GM12874 (cell line): ENCODE measurements at regions not wholly inside any gene's neighbourhood (a gene's known extent, or its start where the extent isn't known, plus 50 kb on each side); places are given as distances from the start of the nearest gene placed in this dataset.

ENCODE experiments used
- TF ChIP-seq, protein P1 (sequence below): IDR thresholded peaks from 2 replicates; pipeline ENCODE4 v1.5.1; 2011; ENCODE audit warnings: low read depth, mild to moderate bottlenecking, control low read depth, low read length, moderate library complexity; ENCODE audit not compliant: insufficient read depth

DNA sequence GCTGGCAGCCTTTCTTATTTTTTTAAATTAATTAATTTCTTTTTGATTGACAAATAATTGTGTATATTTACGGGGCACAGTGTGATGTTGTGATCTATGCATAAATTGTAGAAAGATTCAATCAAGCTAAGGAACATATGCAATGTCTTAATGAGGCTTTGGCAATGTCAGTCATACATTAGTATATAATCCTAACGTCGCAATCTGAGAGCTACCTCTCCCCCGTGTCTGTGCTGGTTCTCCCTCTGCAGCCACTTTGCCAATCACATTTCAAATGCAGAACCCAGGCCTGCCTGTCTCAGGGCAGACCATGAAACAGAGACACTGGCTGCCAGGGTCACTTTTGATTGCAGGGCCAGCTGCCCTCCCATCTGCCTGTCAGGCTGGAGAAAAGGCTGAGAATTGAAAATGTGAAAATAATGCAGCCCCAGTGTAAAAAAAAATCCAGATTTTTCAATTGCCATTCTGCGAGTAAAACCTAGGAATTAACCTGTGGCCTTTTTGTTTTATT is 56.3 kb downstream of the SLC24A2 start:
- TF ChIP-seq, protein P1, sequence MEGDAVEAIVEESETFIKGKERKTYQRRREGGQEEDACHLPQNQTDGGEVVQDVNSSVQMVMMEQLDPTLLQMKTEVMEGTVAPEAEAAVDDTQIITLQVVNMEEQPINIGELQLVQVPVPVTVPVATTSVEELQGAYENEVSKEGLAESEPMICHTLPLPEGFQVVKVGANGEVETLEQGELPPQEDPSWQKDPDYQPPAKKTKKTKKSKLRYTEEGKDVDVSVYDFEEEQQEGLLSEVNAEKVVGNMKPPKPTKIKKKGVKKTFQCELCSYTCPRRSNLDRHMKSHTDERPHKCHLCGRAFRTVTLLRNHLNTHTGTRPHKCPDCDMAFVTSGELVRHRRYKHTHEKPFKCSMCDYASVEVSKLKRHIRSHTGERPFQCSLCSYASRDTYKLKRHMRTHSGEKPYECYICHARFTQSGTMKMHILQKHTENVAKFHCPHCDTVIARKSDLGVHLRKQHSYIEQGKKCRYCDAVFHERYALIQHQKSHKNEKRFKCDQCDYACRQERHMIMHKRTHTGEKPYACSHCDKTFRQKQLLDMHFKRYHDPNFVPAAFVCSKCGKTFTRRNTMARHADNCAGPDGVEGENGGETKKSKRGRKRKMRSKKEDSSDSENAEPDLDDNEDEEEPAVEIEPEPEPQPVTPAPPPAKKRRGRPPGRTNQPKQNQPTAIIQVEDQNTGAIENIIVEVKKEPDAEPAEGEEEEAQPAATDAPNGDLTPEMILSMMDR: no peak

DNA sequence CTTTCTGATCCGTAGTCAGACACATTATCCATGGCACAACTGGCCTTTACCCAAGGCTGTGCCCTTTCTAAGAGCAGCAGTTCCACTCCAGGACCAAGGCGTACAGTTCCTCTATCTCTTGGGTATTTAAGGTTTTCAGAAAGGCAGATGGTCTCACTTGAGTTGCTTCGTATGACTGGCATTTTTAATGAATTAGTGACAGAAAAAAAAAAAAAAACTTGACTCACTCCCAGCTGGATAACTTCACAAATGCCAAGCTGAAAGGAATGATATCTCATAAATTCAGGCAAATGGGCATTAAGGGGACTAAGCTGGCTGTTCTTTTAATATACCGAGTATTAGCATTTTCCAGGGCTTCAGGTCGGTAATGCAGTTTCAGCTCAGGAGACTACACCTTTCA is 60.7 kb downstream of the SLC24A2 start:
- TF ChIP-seq, protein P1: no peak

DNA sequence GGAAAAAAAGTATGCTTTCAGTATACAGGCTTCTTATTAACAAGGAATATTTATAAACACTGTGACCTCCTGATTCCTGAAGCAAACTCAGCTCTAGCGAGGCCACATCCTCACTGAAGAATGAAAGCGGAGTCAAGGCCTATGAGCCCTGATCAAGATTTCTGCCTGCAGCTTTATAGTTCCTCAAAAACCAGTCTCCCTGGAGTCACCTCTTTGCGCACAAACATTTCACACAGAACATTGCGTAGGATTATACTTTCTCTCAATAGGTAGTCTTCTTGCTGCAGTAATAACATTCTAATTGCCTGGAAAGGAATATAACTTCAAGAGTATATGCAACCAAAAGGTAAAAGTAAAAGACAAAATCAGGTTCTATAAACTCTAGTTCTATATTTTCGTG is 62.9 kb downstream of the SLC24A2 start:
- TF ChIP-seq, protein P1: no peak

DNA sequence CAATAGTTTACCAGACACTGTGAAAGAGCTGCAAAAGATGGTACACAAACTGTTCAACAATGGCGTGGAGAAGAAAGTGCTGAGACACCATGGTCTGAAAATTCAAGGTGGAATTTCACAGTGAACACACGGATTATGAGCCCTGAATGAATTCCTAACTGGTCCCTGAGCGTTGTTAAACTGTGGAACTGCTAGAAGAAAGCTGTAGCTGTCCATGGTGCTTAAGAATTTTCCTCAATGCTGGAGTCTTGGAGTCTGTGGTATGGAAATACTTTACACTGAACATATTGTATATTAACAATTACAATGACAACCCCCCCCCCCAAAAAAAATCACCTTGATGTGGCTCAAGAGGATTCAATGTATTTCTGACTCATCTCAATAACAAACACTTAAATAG is 68.5 kb downstream of the SLC24A2 start:
- TF ChIP-seq, protein P1: no peak

DNA sequence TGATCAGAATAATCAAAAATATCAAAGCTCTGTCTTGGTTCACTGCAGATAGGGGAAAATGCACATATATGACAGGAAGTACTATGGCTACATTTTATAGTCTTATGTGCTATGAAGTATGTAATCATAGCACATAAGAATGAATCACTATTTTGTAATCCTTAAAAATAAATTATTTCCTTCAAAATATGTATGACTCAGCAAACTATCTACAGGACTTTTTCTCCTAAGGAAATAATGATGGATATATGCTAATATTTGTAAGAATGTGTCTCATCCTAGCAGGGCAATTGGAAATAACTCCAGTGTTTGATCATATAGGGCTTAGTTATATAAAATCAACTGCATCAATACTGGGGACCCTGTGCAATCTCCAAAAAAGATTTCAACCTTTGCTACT is 85.1 kb downstream of the SLC24A2 start:
- TF ChIP-seq, protein P1: no peak

DNA sequence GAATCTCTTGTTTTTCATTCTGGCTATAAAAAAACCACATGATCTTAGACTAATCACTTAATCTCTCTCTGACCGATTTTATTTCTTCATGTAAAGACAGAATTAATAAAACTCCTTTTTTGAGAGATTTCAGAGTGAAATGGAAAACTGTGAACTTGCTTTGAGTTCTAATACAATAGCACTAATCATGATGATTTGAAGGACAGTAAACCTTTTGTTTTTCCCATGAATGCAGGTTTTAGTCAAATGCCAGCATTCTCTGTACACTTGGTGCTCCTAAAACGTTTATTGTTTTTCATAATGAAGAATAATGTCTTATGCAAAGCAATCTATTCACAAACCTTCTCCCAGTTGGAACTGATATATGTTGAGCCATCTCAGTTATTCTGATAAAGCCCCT is 86.8 kb downstream of the SLC24A2 start:
- TF ChIP-seq, protein P1: no peak

DNA sequence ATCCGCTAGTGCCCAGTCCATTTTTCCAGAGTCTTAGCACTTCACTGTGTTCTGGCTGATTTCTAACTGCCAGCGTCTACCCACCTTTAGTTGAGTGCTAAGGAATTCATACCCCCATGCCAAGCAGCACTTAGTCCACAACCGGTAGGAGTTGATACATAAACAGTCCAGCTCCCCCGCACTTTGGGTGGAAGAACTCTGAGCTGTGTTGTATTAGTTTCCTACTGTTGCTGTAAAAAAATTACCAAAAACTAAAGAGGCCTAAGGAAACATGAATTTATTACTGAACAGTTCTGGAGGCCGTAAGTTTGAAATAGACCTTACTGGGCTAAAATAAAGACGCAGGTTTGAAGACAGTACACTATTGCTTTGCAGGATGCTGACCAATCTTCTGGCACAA is 87.6 kb downstream of the SLC24A2 start:
- TF ChIP-seq, protein P1: no peak

DNA sequence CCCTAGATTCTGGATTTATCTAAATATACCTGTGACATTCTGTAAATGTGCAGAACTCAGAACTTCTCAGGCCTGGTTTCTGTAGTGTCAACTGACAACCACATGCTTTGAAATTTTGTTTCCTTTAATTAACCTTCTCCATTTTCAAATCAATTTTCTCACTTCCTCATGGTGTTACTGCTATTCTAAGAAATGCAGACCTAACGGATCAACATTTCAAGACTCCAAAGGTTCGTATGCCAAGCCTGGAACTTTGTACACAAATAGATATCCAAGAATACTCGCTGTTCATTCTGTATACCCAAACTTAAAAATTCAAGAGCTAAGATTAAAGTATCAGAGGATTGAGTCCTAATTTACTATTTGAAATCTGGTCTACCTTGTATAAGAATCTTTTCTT is 88.1 kb downstream of the SLC24A2 start:
- TF ChIP-seq, protein P1: no peak
